GM23338 (cell line): ENCODE measurements at regions not wholly inside any gene's neighbourhood (a gene's known extent, or its start where the extent isn't known, plus 50 kb on each side); places are given as distances from the start of the nearest gene placed in this dataset.
A peak's percentile ranks its signal among the peaks of the same experiment; 100 is the strongest.

ENCODE experiments used
- ATAC-seq: fragments of 200-7000 bp; cut with Tn5 transposase; 3 replicates; pipeline ENCODE4 v1.9.1; 2020
- DNase-seq: peaks from one replicate; pipeline ENCODE4 v3.0.0-alpha.2; 2015; ENCODE audit warnings: low spot score
- H2AFZ ChIP-seq: fragments of 200-600 bp; sonication (generic); 2 replicates; pipeline ENCODE4 v1.8.0; 2016; ENCODE audit warnings: antibody characterized with exemption, mild to moderate bottlenecking, moderate library complexity
- H3F3A ChIP-seq: fragments of 200-600 bp; sonication (generic); replicated peaks from 2 replicates; pipeline ENCODE4 v1.8.0; 2017; ENCODE audit warnings: antibody characterized with exemption, mixed run types, low read depth
- H3K27ac ChIP-seq: fragments of 200-600 bp; sonication (generic); 2 replicates; pipeline ENCODE4 v1.6.1; 2016; ENCODE audit warnings: low read depth
- H3K27me3 ChIP-seq: fragments of 200-600 bp; sonication (generic); 2 replicates; pipeline ENCODE4 v1.8.0; 2016; ENCODE audit warnings: mild to moderate bottlenecking, mixed run types, moderate library complexity; ENCODE audit not compliant: insufficient read depth
- H3K36me3 ChIP-seq: fragments of 200-600 bp; sonication (generic); 2 replicates; pipeline ENCODE4 v1.8.0; 2016; ENCODE audit warnings: mild to moderate bottlenecking; ENCODE audit not compliant: insufficient read depth
- H3K4me1 ChIP-seq: fragments of 200-600 bp; sonication (generic); 2 replicates; pipeline ENCODE4 v1.8.0; 2016; ENCODE audit warnings: mild to moderate bottlenecking, moderate library complexity; ENCODE audit not compliant: insufficient read depth
- H3K4me2 ChIP-seq: fragments of 200-600 bp; sonication (generic); 2 replicates; pipeline ENCODE4 v1.7.1; 2017; ENCODE audit warnings: mixed run types
- H3K4me3 ChIP-seq: fragments of 200-600 bp; sonication (generic); 2 replicates; pipeline ENCODE4 v1.6.1; 2016; ENCODE audit warnings: mixed run types
- H3K79me2 ChIP-seq: fragments of 200-600 bp; sonication (generic); replicated peaks from 2 replicates; pipeline ENCODE4 v1.8.0; 2017; ENCODE audit warnings: mild to moderate bottlenecking; ENCODE audit not compliant: insufficient read depth
- H3K9me2 ChIP-seq: fragments of 200-600 bp; sonication (generic); 2 replicates; pipeline ENCODE4 v1.8.0; 2017; ENCODE audit not compliant: insufficient read depth
- H4K20me1 ChIP-seq: fragments of 200-600 bp; sonication (generic); replicated peaks from 2 replicates; pipeline ENCODE4 v1.8.0; 2017; ENCODE audit warnings: mild to moderate bottlenecking; ENCODE audit not compliant: insufficient read depth
- H3K27ac Mint-ChIP-seq: 2 replicates; pipeline ENCODE4 v1.8.0; 2020; ENCODE audit warnings: inconsistent platforms, mild to moderate bottlenecking, moderate library complexity, mixed read lengths
- H3K27me3 Mint-ChIP-seq: 3 replicates; pipeline ENCODE4 v1.8.0; 2022; ENCODE audit warnings: low read depth, mild to moderate bottlenecking, moderate library complexity, mixed read lengths, inconsistent platforms; ENCODE audit not compliant: insufficient read depth, poor library complexity
- H3K36me3 Mint-ChIP-seq: 3 replicates; pipeline ENCODE4 v1.8.0; 2021; ENCODE audit warnings: low read depth, mild to moderate bottlenecking, inconsistent platforms, moderate library complexity, mixed read lengths
- H3K4me1 Mint-ChIP-seq: 3 replicates; pipeline ENCODE4 v1.8.0; 2020; ENCODE audit warnings: mild to moderate bottlenecking, inconsistent platforms, mixed read lengths
- H3K4me3 Mint-ChIP-seq: 3 replicates; pipeline ENCODE4 v1.8.0; 2021; ENCODE audit warnings: moderate library complexity, mild to moderate bottlenecking, inconsistent platforms, mixed read lengths
- H3K9me3 Mint-ChIP-seq: 3 replicates; pipeline ENCODE4 v1.8.0; 2020; ENCODE audit warnings: moderate library complexity, mild to moderate bottlenecking, inconsistent platforms, mixed read lengths
- CREB1 ChIP-seq: fragments of 250-450 bp; sonication (Bioruptor Pico); IDR thresholded peaks from 2 replicates; pipeline ENCODE4 v1.5.0; 2020; ENCODE audit warnings: low read depth, mild to moderate bottlenecking, moderate library complexity
- CTCF ChIP-seq, 2 experiments: fragments of 200-600 bp in 1 of 2; sonication (generic) in 1 of 2; conservative IDR thresholded peaks; 2 replicates each; pipeline versions ENCODE4 v1.5.1 to v1.6.1; 2016 to 2017; ENCODE audit warnings: antibody characterized with exemption in 2 of 2, low read depth in 2 of 2, mild to moderate bottlenecking in 2 of 2, moderate library complexity in 1 of 2
- ETS1 ChIP-seq: IDR thresholded peaks from 2 replicates; pipeline ENCODE4 v1.6.1; 2016; ENCODE audit warnings: antibody characterized with exemption
- EZH2 ChIP-seq: fragments of 200-600 bp; sonication (generic); IDR thresholded peaks from one replicate; pipeline ENCODE4 v1.8.0; 2017; ENCODE audit warnings: antibody characterized with exemption, mild to moderate bottlenecking, low read depth; ENCODE audit not compliant: unreplicated experiment
- EZH2phosphoT487 ChIP-seq: fragments of 200-600 bp; sonication (generic); IDR thresholded peaks from one replicate; pipeline ENCODE4 v1.8.1; 2018; ENCODE audit warnings: antibody characterized with exemption; ENCODE audit not compliant: unreplicated experiment
- JUNB ChIP-seq: IDR thresholded peaks from one replicate; pipeline ENCODE4 v1.6.1; 2016; ENCODE audit warnings: antibody characterized with exemption; ENCODE audit not compliant: unreplicated experiment
- NANOG ChIP-seq: IDR thresholded peaks from 2 replicates; pipeline ENCODE4 v1.6.1; 2016; ENCODE audit warnings: antibody characterized with exemption, borderline replicate concordance
- POLR2AphosphoS5 ChIP-seq: IDR thresholded peaks from 2 replicates; pipeline ENCODE4 v1.6.1; 2016; ENCODE audit warnings: antibody characterized with exemption, low read depth
- REST ChIP-seq: IDR thresholded peaks from one replicate; pipeline ENCODE4 v1.6.1; 2018; ENCODE audit warnings: antibody characterized with exemption; ENCODE audit not compliant: unreplicated experiment
- STAT1 ChIP-seq: IDR thresholded peaks from one replicate; pipeline ENCODE4 v1.6.1; 2016; ENCODE audit warnings: antibody characterized with exemption; ENCODE audit not compliant: unreplicated experiment
- ZNF114 ChIP-seq: fragments of 250-450 bp; sonication (Bioruptor Pico); IDR thresholded peaks from 2 replicates; pipeline ENCODE4 v1.5.0; 2020; ENCODE audit warnings: mild to moderate bottlenecking, moderate library complexity

GRCh38 chr4:23165669-23166068 lies 472.9 kb downstream of the GBA3 start (continued):
- TF ChIP-seq CTCF (conservative IDR thresholded peaks at IDR 0.05; ENCODE audit: low read depth in 2 of 2) = no peak

GRCh38 chr4:23163647-23164436 lies 471.1 kb downstream of the GBA3 start:
- Mint-ChIP-seq H3K4me3 (no peak overlapping the region), H3K36me3 (no peaks in the 10 kb centered on the region; the same call in 2 of the 3 replicates), H3K27me3 (peaks cover 5% of the 10 kb centered on the region), H3K9me3 (no peaks in the 10 kb centered on the region; the same call in 2 of the 3 replicates), H3K4me1 (peaks cover 29% of the 10 kb centered on the region), H3K27ac (peak overlapping the region; percentile 49; the same call in 1 of the 2 replicates)
- Histone ChIP-seq H3K4me3 (no peak overlapping the region), H2AFZ (no peak overlapping the region; the same call in 1 of the 2 replicates), H3K36me3 (no peaks in the 10 kb centered on the region), H3K4me1 (peaks cover 24% of the 10 kb centered on the region), H3K27ac (no peak overlapping the region), H3K9me2 (peaks cover 2% of the 10 kb centered on the region; the same call in 1 of the 2 replicates), H3K4me2 (no peak overlapping the region), H3K27me3 (no peaks in the 10 kb centered on the region), H4K20me1 (no peaks in the 10 kb centered on the region), H3K79me2 (no peaks in the 10 kb centered on the region), H3F3A (no peaks in the 10 kb centered on the region)
- TF ChIP-seq CREB1 (CRISPR knock-in tag) (no peak), REST (no peak), JUNB (no peak), EZH2phosphoT487 (no peak), STAT1 (no peak), POLR2AphosphoS5 (no peak), ETS1 (no peak), ZNF114 (no peak), NANOG (no peak), EZH2 (no peak)
- ATAC-seq (peak; percentile 39; the same call in 2 of the 3 replicates), DNase-seq (peak; percentile 25)
